Forelimb muscle (tissue), 1 donor: ENCODE measurements at regions not wholly inside any gene's neighbourhood (a gene's known extent, or its start where the extent isn't known, plus 50 kb on each side); places are given as distances from the start of the nearest gene placed in this dataset.
"Not testable (repeated sequence)": the region's sequence is repeated elsewhere in the genome, so short reads cannot be mapped to it uniquely, and the experiment has no call there.

Source experiments
- DNase-seq: peaks from one replicate; pipeline ENCODE4 v3.0.0-alpha.2; 2013; ENCODE audit warnings: low read depth

- DNase-seq: peak; percentile 71
Measured at GRCh38 chr21:5128261-5128660, 5393.1 kb upstream of the TPTE start.

- not testable (repeated sequence) for DNase-seq
Measured at GRCh38 chr21:5133824-5134223, 5387.6 kb upstream of the TPTE start.

- DNase-seq: not testable (repeated sequence)
Measured at GRCh38 chr21:5136406-5136805, 5385.0 kb upstream of the TPTE start.

- DNase-seq: not testable (repeated sequence)
Measured at GRCh38 chr21:5137006-5137405, 5384.4 kb upstream of the TPTE start.

- DNase-seq: not testable (repeated sequence)
Measured at GRCh38 chr21:5138687-5139086, 5382.7 kb upstream of the TPTE start.

- not testable (repeated sequence) for DNase-seq
Measured at GRCh38 chr21:5139528-5139927, 5381.9 kb upstream of the TPTE start.

GRCh38 chr21:5143011-5143410 is 5378.4 kb upstream of the TPTE start:
- not testable (repeated sequence) for DNase-seq

- DNase-seq: not testable (repeated sequence)
Measured at GRCh38 chr21:5144731-5145130, 5376.7 kb upstream of the TPTE start.

GRCh38 chr21:5147685-5148084 is 5373.7 kb upstream of the TPTE start:
- DNase-seq: not testable (repeated sequence)

GRCh38 chr21:5149222-5149621 is 5372.2 kb upstream of the TPTE start:
- DNase-seq: not testable (repeated sequence)

GRCh38 chr21:5153842-5154640 is 5367.3 kb upstream of the TPTE start:
- not testable (repeated sequence) for DNase-seq

- DNase-seq: not testable (repeated sequence)
Measured at GRCh38 chr21:5154641-5154982, 5366.8 kb upstream of the TPTE start.

GRCh38 chr21:5162693-5163574 is 5358.4 kb upstream of the TPTE start:
- DNase-seq: not testable (repeated sequence)

- DNase-seq: not testable (repeated sequence)
Measured at GRCh38 chr21:5165829-5166228, 5355.6 kb upstream of the TPTE start.
